ENCODE measurements at regions not wholly inside any gene's neighbourhood (a gene's known extent, or its start where the extent isn't known, plus 50 kb on each side); places are given as distances from the start of the nearest gene placed in this dataset.

DNA sequence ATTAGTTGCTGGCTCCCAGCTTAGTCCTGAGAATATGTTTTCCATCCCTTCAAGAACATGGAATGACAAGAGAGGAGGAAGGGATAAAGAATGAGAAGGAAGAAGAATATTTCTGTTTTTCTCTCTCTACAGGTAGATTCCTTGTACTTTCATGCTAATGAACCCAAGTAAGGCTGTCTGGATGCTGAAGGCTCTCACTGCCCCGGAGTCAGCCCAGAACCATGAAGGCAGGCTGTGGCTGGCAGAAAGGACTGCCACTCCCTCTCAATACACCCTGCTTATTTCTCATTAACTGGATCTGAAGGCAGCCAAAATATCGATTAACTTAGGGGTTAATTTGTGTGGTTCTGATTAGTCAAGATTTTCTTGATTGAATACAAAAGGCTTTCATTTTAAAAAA is 93.1 kb upstream of the NPAS2 start:
- TF ChIP-seq, protein P1, sequence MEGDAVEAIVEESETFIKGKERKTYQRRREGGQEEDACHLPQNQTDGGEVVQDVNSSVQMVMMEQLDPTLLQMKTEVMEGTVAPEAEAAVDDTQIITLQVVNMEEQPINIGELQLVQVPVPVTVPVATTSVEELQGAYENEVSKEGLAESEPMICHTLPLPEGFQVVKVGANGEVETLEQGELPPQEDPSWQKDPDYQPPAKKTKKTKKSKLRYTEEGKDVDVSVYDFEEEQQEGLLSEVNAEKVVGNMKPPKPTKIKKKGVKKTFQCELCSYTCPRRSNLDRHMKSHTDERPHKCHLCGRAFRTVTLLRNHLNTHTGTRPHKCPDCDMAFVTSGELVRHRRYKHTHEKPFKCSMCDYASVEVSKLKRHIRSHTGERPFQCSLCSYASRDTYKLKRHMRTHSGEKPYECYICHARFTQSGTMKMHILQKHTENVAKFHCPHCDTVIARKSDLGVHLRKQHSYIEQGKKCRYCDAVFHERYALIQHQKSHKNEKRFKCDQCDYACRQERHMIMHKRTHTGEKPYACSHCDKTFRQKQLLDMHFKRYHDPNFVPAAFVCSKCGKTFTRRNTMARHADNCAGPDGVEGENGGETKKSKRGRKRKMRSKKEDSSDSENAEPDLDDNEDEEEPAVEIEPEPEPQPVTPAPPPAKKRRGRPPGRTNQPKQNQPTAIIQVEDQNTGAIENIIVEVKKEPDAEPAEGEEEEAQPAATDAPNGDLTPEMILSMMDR (IDR thresholded peaks at IDR 0.05; ENCODE audit: low read depth, low read length, missing input control), result no peak
- TF ChIP-seq RAD21 (IDR thresholded peaks at IDR 0.05) (no peak), YY1 (IDR thresholded peaks at IDR 0.05) (no peak), SP1 (IDR thresholded peaks at IDR 0.05) (no peak), HNF4G (IDR thresholded peaks at IDR 0.05) (no peak), GABPA (IDR thresholded peaks at IDR 0.05 in 1 of 2, conservative IDR thresholded peaks at IDR 0.05 in 1 of 2) (no peak), MAX (IDR thresholded peaks at IDR 0.05) (no peak), EGR1 (IDR thresholded peaks at IDR 0.05; ENCODE audit: low read depth in 2 of 2) (no peak)
